ENCODE measurements at regions not wholly inside any gene's neighbourhood (a gene's known extent, or its start where the extent isn't known, plus 50 kb on each side); places are given as distances from the start of the nearest gene placed in this dataset.
A peak's percentile ranks its signal among the peaks of the same experiment; 100 is the strongest.

DNA sequence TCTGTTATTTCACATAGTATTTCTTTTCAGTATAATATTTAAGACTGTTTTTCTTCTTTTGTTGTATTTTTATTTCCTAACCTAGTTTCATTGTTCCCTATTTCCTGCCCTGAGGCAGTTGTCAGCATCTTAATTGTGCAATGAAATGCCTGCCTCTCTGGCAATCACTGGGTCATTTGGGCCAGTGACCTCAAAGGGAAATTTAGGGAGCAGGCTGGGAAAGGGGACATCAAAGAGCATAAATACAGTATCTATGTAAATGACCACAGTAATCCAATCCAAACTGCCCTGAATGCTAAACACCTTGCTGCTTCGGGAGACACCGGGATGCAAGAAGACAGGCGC is 147.8 kb downstream of the TLR5 start:
- TF ChIP-seq, protein P1, sequence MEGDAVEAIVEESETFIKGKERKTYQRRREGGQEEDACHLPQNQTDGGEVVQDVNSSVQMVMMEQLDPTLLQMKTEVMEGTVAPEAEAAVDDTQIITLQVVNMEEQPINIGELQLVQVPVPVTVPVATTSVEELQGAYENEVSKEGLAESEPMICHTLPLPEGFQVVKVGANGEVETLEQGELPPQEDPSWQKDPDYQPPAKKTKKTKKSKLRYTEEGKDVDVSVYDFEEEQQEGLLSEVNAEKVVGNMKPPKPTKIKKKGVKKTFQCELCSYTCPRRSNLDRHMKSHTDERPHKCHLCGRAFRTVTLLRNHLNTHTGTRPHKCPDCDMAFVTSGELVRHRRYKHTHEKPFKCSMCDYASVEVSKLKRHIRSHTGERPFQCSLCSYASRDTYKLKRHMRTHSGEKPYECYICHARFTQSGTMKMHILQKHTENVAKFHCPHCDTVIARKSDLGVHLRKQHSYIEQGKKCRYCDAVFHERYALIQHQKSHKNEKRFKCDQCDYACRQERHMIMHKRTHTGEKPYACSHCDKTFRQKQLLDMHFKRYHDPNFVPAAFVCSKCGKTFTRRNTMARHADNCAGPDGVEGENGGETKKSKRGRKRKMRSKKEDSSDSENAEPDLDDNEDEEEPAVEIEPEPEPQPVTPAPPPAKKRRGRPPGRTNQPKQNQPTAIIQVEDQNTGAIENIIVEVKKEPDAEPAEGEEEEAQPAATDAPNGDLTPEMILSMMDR (IDR thresholded peaks at IDR 0.05; ENCODE audit: low read depth, low read length), result no peak

DNA sequence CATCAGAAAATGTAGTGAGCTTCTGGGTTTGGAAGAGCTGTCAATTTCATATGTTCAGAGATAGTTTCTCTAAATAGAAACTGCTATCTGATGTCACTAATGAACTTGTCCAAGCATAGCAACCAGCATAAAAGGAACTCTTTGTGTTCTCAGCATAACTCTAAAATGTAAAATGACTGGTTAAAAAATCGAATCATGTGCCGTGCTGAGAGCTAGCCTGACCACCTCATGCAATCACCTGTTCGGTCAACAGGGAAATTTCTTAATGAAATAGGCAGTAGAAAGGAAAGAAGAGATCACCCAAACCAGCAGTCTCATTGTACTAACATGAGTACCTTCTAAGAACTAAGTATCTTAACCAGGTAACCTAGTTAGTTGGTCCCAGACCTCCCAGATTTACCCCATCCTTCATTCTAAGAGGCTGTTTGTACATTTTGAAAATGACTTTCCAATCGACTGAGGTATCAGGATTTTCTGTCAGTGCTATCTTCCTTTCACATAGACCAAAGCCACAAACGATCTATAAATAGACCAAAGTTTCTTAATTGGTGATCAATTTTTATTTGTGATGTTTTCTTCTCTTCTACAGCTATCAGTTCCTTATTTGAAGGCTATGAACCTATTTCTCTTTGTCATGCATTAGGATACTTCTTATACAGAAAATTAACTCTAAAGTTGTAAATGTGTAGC is 147.3 kb downstream of the TLR5 start:
- Histone ChIP-seq H3K27me3 (ENCODE audit: insufficient read depth, low read depth, severe bottlenecking) (no peaks in the 10 kb centered on the region), H3K9me3 (ENCODE audit: severe bottlenecking) (no peaks in the 10 kb centered on the region), H3K4me3 (ENCODE audit: low read depth, low read length) (no peak overlapping the region), H3K27ac (no peak overlapping the region), H3K36me3 (no peaks in the 10 kb centered on the region)
- TF ChIP-seq, protein P1 (IDR thresholded peaks at IDR 0.05; ENCODE audit: low read depth, low read length), result no peak
- no peak for DNase-seq

More for the DNA sequence above, 147.8 kb downstream of the TLR5 start:
- Histone ChIP-seq H3K36me3 (no peaks in the 10 kb centered on the region), H3K27ac (no peak overlapping the region), H3K27me3 (ENCODE audit: insufficient read depth, low read depth, severe bottlenecking) (no peaks in the 10 kb centered on the region), H3K9me3 (ENCODE audit: severe bottlenecking) (no peaks in the 10 kb centered on the region), H3K4me3 (ENCODE audit: low read depth, low read length) (no peak overlapping the region)
- DNase-seq, result no peak

DNA sequence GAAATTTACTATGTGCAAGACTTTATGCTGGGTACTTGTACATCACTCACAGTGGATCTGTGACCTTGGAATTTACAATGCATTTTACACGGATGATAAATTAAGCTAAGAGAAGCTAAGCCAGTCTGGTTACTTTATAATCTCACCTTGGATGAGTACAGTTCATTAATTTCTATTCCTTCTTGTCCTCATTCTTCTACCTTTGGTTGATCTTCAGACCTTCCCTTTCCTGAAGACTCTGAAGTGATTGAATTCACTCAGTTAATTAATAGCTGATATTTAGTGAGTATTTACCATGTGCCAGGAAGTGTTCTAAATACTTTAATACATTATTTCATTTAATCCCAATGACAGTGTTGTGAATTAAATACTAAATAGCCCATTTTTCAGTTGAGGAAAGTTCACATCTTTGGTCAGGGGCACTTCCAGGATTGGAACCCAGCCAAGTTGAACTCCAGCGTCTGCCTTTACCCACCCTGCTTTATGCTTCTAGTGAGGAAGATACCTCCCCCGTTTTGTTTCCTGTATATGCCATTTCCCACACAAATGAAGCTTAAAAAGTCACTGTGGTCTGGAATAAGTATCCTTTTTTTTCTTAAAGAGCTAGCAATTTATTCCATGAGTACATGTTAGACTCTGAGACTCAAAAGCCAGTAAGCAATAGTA is 146.6 kb downstream of the TLR5 start:
- H3K36me3 ChIP-seq, result no peaks in the 10 kb centered on the region
- H3K27ac ChIP-seq, result no peak overlapping the region
- no peaks in the 10 kb centered on the region for H3K27me3 ChIP-seq (ENCODE audit: insufficient read depth, low read depth, severe bottlenecking)
- no peak for DNase-seq
- no peaks in the 10 kb centered on the region for H3K9me3 ChIP-seq (ENCODE audit: severe bottlenecking)
- H3K4me3 ChIP-seq (ENCODE audit: low read depth, low read length), result no peak overlapping the region
- TF ChIP-seq, protein P1 (IDR thresholded peaks at IDR 0.05; ENCODE audit: low read depth, low read length), result no peak

DNA sequence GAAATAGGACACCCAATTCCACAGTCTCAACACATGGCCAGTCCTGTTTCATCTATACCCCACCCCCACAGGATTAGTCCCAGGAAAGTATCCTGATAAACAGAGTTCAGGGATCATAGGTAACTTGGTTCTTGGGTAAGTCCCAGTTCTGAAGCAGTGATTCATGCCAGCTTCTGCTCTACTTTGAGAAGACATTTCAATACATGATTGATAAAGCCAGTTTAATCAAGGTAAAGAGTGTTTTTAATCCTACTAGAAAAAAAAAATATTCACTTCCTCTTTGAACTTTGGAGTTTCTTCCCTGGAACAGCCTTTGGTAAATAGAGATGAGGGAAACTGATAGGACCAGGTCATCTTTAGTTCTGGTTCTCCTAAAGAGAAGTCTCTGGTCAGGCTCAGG is 142.4 kb downstream of the TLR5 start:
- TF ChIP-seq, protein P1 (IDR thresholded peaks at IDR 0.05; ENCODE audit: low read depth, low read length), result no peak
- H3K27ac ChIP-seq, result no peak overlapping the region
- H3K4me3 ChIP-seq (ENCODE audit: low read depth, low read length), result no peak overlapping the region
- DNase-seq, result no peak
- no peaks in the 10 kb centered on the region for H3K36me3 ChIP-seq
- H3K27me3 ChIP-seq (ENCODE audit: insufficient read depth, low read depth, severe bottlenecking), result no peaks in the 10 kb centered on the region
- no peaks in the 10 kb centered on the region for H3K9me3 ChIP-seq (ENCODE audit: severe bottlenecking)

DNA sequence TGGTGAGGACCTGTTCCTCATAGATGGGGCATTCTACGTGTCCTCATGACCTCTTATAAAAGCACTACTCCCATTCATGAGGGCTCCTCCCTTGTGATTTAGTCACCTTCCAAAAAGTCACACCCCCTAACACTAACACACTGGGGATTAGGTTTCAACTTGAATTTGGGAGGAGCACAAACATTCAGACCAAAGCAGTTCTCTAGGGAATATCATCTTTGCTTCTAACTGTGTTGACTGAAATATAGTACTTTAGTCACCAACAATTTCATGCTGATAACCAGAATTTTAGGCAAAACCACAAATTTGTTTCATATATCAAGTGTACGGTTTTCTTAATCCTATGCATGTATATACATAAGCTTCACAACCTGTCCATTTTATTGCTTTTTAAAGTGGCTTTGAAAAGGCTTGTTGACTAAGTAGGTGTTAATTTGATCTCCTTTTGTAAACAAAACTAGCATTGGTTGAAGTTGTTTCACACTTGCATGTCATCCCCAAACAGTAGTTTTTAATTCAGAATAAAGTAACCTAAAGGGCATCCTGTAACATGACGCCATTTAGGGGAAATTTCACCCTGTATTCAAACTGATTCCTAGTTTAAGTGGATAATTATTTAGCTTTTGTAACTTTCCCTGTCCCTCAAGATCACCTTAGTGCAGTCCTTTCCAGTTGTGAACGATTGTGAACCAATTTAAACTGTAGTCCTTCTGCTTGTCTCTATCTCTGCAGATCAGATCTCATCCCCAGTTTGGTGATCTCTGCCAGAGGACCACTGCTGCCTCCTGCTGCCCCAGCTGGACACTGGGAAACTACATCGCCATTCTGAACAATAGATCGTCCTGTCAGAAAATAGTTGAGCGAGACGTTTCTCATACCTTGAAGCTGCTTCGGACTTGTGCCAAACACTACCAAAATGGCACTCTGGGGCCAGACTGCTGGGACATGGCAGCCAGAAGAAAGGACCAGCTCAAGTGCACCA is 141.1 kb downstream of the TLR5 start:
- no peaks in the 10 kb centered on the region for H3K36me3 ChIP-seq
- no peaks in the 10 kb centered on the region for H3K27me3 ChIP-seq (ENCODE audit: insufficient read depth, low read depth, severe bottlenecking)
- TF ChIP-seq, protein P1 (IDR thresholded peaks at IDR 0.05; ENCODE audit: low read depth, low read length), result peak; percentile 20; the same call in 1 of the 2 replicates
- no peak overlapping the region for H3K27ac ChIP-seq
- no peak for DNase-seq
- H3K9me3 ChIP-seq (ENCODE audit: severe bottlenecking), result no peaks in the 10 kb centered on the region
- no peak overlapping the region for H3K4me3 ChIP-seq (ENCODE audit: low read depth, low read length)

Data from WERI-Rb-1 (cell line).